ENCODE measurements at regions not wholly inside any gene's neighbourhood (a gene's known extent, or its start where the extent isn't known, plus 50 kb on each side); places are given as distances from the start of the nearest gene placed in this dataset.
"Not testable (repeated sequence)": the region's sequence is repeated elsewhere in the genome, so short reads cannot be mapped to it uniquely, and the experiment has no call there.

DNA sequence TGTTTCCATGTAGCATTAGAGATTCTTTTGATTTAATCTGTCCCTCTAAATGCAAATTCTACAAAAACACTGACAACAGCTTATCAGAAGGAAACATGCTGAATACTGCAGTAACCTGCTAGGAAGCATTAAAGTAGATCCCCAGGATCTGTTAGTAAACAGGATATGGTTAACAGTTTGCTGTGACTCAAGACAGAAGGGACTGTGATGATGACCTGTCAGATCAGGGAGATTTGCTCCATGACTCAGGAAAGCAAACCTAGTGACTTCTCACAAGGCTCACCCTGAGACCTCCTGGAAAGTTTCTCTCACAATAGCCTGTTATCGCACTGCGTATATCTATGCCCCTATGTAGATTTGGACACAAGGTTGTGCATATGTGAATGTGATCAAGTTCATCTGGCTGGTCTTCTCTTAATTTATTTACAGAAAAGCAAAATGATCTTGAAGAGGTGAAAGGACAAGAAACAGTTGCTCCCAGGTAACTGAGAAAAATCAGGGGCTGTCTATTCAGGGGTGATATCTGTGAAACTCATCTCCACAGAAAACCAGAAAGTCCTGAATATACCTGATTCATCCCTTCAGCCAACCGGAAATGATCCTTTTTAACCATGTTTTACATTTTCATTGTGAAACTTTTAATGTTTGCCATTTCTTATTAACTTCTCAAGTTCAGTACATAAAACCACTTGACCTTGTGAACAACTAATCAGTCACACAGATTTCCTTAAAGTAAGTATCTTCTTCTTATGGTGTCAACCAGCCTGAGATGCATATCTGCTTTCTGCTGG lies 333.1 kb upstream of the COX7C start:
- not testable (repeated sequence) for DNase-seq

DNA sequence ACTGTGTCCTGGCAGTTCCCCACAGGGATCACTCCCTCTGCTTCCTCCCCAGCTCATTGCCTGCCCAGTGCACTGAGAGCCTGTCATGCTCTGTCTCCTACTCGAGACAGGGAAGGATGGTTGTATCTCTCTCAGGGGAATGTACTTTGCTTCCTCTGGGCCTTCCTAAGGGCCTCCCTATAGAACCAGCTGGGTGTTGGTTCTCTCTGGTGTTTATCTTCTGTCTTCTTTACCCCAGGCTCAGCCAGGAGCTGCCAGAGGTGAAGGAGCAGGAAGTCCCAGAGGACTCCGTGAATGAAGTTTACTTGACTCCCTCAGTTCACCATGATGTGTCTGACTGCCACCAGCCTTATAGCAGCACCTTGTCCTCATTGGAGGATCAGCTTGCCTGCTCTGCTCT lies 330.3 kb upstream of the COX7C start:
- not testable (repeated sequence) for DNase-seq

DNA sequence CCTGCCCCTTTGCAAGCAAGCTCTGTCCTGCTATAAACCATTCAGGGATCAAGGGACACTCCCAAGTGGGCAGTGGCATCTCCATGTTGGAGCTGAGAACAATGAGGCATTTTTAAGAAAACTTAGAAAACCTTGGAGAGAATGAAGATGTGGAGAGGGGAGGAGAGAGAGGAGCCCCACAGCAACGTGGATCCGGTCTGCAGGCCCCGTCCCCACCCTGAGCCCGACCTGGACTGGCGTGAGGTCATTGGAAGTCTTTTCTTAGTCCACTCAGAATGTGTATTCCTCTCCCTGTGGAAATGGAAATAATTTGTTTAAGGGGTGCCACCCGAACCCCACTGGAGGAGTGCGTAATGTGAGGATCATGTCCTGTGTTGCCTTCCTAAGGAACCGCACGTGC lies 328.0 kb upstream of the COX7C start:
- DNase-seq = not testable (repeated sequence)

GRCh38 chr5:86292811-86293210 lies 324.9 kb upstream of the COX7C start:
- not testable (repeated sequence) for DNase-seq

- not testable (repeated sequence) for DNase-seq
Measured at GRCh38 chr5:86302643-86303042, 315.1 kb upstream of the COX7C start.

GRCh38 chr5:86305050-86305449 lies 312.7 kb upstream of the COX7C start:
- DNase-seq = peak; percentile 59

DNA sequence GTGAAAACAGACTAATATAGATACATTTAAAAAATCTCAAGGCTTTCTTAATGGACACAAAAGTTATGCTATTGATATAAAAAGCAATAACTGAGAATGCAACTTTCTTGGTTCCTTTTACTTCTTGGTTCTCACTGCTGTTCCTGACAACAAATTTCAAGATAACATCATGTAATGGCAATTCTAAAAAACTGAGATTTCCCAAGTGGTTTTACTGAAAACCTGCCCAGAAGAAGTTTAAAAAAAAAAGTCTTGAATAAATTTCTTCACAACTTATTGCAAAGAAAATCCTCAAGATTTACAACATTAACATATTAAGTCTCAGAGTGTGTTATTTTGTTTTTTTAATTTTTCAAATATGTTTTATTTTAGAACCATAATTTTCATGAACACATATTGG lies 302.8 kb upstream of the COX7C start:
- no peak for DNase-seq

GRCh38 chr5:86320266-86320665 lies 297.5 kb upstream of the COX7C start:
- no peak for DNase-seq

DNA sequence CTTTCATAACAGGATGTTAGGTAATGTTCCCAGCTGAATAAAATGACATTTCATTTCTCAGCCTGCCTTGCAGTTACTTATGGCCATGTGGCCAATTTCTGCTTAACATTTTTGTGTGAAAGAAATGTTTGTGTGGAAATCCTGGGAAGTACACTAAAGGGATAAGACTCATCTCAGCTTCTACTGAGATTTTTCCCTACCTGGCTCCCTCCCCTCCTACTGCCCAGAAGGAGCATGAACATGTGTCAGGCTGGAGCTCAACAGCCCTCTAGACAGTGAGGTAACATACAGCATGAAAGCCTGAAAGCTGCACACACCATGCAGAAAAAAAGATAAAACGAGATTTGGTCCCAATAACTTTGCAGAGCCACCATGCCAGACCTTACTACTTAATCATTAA lies 288.4 kb upstream of the COX7C start:
- DNase-seq = no peak

- no peak for DNase-seq
Measured at GRCh38 chr5:86330736-86331135, 287.0 kb upstream of the COX7C start.

- DNase-seq = no peak
Measured at GRCh38 chr5:86332851-86333250, 284.9 kb upstream of the COX7C start.

GRCh38 chr5:86337667-86338460 lies 279.9 kb upstream of the COX7C start:
- no peak for DNase-seq

- DNase-seq = no peak
Measured at GRCh38 chr5:86354664-86355063, 263.1 kb upstream of the COX7C start.

DNA sequence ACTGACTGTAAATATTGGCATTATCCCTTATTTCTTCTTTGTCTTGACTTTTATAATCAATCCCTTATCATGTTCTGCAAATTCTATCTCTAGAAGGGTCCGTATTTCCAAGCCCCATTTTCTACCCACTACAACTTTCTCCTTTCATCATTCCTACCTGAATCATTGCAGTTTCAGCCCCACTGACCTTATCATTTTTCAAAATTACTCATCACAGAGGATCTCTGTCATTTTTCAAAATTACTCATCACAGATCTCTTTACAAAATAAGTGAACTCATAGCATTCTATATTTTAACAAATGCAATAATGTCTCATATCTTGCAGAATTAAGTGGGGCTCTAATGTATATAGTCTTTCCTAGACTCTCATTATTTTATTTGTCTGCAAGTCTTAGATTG lies 256.9 kb upstream of the COX7C start:
- no peak for DNase-seq

DNA sequence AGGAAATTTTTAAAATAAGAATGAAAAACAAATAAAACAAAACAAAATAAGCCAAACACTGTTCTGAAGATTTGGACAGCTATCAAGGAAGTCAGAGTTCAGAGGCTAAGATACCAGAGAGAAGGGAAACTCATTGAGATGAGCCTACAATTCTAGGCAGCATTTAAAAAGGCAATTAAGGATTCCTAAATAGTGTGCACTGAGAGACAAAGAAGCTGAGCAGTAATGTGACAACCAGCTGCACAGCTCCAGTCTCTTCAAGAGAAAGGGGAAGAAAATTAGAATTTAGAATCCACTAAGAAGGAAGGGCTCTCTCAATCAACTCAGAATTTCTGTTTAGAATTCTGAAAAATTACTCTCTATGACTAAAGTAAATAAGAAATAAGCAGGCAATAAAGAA lies 246.7 kb upstream of the COX7C start:
- DNase-seq = peak; percentile 7

DNA sequence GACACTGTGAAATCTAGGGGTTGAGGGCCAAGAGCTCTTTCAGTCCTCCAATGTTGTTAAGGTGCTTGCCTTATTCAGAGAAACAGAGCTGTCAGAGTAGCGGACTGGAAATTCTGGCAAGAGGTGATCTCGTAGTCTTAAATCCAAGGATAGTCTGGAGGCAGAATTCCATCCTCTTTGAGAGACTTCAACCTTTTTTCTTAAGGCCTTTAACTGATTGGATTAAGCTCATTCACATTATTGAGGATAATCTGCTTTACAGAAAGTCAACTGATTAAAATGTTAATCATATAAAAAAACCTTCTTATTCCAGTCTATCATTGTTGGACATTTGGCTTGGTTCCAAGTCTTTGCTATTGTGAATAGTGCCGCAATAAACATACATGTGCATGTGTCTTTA lies 243.1 kb upstream of the COX7C start:
- DNase-seq = no peak

- DNase-seq = no peak
Measured at GRCh38 chr5:86376214-86376613, 241.5 kb upstream of the COX7C start.

GRCh38 chr5:86403190-86403589 lies 214.6 kb upstream of the COX7C start:
- no peak for DNase-seq

DNA sequence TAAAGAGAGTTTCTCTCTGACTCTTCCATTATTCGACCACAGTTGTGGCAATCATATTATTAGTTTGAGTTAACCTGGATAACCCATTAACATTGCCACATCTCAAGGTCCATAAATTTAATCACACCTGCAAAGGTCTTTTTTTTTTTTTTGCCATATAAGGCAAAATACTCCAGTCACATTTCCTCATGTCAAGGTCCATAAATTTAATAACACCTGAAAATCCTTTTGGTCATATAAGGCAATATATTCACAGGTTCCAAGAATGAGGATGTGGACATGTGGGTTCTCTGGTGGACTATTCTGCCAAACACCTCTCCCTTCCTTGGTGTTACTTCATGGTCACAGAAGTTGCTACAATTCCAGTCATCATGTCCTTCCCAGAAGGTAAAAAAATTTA lies 213.5 kb upstream of the COX7C start:
- no peak for DNase-seq

DNA sequence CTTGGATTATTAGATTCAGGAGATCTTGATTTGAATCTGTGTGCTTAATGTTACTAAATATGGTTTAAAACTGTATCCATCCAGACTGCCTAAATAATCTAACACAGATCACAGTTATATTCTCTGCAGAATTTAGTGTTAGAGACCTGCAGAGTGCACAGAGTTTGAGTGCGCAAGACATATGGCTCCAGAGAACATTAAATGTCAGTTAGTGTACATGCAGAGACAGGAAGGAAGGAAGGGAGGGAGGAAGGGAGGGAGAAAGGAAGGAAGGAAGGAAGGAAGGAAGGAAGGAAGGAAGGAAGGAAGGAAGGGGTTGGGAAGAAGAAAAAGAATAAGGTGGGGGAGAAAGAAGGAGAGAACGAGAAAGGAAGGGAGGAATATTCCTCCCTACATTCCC lies 210.0 kb upstream of the COX7C start:
- no peak for DNase-seq

- DNase-seq = no peak
Measured at GRCh38 chr5:86411596-86411995, 206.1 kb upstream of the COX7C start.

DNA sequence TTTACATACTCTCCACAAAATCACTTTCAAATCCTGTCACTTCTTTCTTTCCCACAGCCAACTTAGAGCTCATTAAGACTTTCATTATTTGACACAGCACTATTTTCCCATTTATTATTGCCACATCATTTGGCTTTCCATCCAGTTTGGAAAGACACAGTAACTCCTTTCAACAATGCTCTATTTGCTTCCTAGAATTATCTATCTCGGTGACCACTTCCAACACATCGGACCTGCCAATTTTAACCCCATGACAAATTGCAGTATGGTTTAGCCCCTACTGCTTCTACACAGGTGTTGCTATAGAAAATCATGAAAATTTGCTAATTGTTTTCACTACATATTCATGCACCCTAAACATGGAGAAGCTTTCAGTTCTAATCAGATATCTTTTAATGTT lies 190.6 kb upstream of the COX7C start:
- no peak for DNase-seq

DNA sequence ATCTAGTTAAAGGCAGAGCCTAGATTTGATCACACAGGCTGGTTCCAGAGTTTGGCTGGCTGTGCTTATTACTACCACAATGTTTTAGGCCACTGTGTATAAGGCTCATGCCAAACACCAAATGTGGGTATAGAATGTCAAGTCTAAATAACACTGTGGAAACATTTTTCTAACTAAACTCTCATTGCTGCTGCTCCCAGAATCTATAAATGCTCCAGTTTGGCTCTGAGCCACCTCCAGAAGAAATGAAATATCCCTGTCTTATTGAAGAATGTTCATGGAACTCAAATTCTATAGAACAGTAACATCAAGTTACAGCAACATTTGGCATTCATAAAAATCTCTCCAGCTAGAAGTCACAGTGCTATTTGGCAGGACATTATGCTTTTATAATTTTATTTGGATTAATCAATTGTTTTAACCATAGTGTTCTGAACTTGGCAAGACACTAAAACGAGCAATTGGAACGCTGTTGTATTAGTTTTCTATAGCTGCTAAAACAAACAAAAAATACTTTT lies 178.1 kb upstream of the COX7C start:
- no peak for DNase-seq

All from OCI-M1 (cell line).